Upper lobe of left lung (tissue), 4 donors: ENCODE measurements at regions not wholly inside any gene's neighbourhood (a gene's known extent, or its start where the extent isn't known, plus 50 kb on each side); places are given as distances from the start of the nearest gene placed in this dataset.

Experiments used
- EP300 ChIP-seq, 4 donors: sonication (generic); formaldehyde crosslinking; IDR thresholded peaks; one replicate each; pipeline ENCODE4 v1.5.1; 2017; ENCODE audit warnings: antibody characterized with exemption in 4 of 4, control low read depth in 2 of 4
- POLR2A ChIP-seq, 4 donors: fragments of 450-650 bp; IDR thresholded peaks; one replicate each; pipeline ENCODE4 v1.5.1; 2016 to 2017; ENCODE audit warnings: antibody characterized with exemption in 4 of 4, mild to moderate bottlenecking in 2 of 4
- POLR2AphosphoS5 ChIP-seq, 2 donors: sonication (generic); formaldehyde crosslinking; IDR thresholded peaks; one replicate each; pipeline ENCODE4 v1.5.1; 2017; ENCODE audit warnings: antibody characterized with exemption in 2 of 2
- TF ChIP-seq, protein P1 (sequence below), 6 experiments: fragments of 450-650 bp in 4 of 6; fragments of 200-600 bp in 2 of 6; sonication (generic) in 2 of 6; IDR thresholded peaks; one replicate each; pipeline ENCODE4 v1.5.1; 2016 to 2019; ENCODE audit warnings: antibody characterized with exemption in 6 of 6

DNA sequence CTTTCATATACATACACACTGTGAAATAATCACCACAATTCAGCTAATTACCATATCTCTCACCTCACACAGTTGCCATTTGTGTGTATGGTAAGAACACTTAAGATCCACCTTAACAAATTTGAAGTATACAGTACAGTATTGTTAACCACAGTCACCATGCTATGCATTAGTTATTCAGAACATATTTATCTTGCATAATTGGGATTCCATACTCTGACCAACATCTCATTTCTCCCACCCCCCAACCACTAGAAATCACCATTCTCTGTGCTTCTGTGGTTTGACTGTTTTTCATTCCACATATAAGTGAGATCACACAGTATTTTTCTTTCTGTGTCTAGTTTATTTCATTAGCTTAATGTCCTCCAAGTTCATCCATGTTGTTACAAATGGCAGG lies 247.7 kb upstream of the CTNNB1 start:
- TF ChIP-seq POLR2AphosphoS5 (IDR thresholded peaks at IDR 0.05): no peak
- TF ChIP-seq, protein P1, sequence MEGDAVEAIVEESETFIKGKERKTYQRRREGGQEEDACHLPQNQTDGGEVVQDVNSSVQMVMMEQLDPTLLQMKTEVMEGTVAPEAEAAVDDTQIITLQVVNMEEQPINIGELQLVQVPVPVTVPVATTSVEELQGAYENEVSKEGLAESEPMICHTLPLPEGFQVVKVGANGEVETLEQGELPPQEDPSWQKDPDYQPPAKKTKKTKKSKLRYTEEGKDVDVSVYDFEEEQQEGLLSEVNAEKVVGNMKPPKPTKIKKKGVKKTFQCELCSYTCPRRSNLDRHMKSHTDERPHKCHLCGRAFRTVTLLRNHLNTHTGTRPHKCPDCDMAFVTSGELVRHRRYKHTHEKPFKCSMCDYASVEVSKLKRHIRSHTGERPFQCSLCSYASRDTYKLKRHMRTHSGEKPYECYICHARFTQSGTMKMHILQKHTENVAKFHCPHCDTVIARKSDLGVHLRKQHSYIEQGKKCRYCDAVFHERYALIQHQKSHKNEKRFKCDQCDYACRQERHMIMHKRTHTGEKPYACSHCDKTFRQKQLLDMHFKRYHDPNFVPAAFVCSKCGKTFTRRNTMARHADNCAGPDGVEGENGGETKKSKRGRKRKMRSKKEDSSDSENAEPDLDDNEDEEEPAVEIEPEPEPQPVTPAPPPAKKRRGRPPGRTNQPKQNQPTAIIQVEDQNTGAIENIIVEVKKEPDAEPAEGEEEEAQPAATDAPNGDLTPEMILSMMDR (IDR thresholded peaks at IDR 0.05): no peak
- no peak for TF ChIP-seq POLR2A (IDR thresholded peaks at IDR 0.05)
- no peak for TF ChIP-seq EP300 (IDR thresholded peaks at IDR 0.05)
